ENCODE measurements at regions not wholly inside any gene's neighbourhood (a gene's known extent, or its start where the extent isn't known, plus 50 kb on each side); places are given as distances from the start of the nearest gene placed in this dataset.

DNA sequence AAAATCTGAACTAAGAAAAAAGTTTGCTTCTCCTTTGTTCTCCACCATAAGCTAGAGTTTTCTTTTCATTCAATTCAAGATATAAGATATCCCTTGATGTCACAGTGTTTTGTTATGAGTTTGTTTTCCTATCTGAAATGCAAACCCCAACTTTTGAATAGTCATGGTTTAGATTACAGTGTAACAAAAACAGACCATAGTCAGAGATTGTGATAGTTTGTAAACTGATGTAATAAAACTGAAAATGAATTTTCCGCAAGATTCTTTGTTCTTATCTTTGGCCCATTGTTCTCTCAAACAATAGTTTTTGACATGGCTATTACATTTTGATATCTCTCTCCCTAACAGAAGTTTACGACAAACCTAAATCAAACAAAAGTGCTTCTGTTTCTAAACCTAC lies 121.7 kb upstream of the GADL1 start:
- TF ChIP-seq, protein P1, sequence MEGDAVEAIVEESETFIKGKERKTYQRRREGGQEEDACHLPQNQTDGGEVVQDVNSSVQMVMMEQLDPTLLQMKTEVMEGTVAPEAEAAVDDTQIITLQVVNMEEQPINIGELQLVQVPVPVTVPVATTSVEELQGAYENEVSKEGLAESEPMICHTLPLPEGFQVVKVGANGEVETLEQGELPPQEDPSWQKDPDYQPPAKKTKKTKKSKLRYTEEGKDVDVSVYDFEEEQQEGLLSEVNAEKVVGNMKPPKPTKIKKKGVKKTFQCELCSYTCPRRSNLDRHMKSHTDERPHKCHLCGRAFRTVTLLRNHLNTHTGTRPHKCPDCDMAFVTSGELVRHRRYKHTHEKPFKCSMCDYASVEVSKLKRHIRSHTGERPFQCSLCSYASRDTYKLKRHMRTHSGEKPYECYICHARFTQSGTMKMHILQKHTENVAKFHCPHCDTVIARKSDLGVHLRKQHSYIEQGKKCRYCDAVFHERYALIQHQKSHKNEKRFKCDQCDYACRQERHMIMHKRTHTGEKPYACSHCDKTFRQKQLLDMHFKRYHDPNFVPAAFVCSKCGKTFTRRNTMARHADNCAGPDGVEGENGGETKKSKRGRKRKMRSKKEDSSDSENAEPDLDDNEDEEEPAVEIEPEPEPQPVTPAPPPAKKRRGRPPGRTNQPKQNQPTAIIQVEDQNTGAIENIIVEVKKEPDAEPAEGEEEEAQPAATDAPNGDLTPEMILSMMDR (conservative IDR thresholded peaks at IDR 0.05; ENCODE audit: low read depth, low read length): no peak
- Histone ChIP-seq H3K36me3 (ENCODE audit: insufficient read depth) (no peaks in the 10 kb centered on the region), H3K4me3 (IDR thresholded peaks at IDR 0.05; ENCODE audit: insufficient read depth, low read depth, low read length) (no peak overlapping the region), H3K79me2 (ENCODE audit: insufficient read depth, low read depth) (no peaks in the 10 kb centered on the region), H3K4me1 (ENCODE audit: low read depth, poor library complexity, severe bottlenecking) (no peaks in the 10 kb centered on the region), H3K4me2 (no peak overlapping the region), H3K27me3 (ENCODE audit: insufficient read depth, low read depth) (no peaks in the 10 kb centered on the region), H4K20me1 (ENCODE audit: insufficient read depth) (no peaks in the 10 kb centered on the region), H2AFZ (ENCODE audit: low read depth) (no peak overlapping the region), H3K27ac (no peak overlapping the region), H3K9ac (no peak overlapping the region)

DNA sequence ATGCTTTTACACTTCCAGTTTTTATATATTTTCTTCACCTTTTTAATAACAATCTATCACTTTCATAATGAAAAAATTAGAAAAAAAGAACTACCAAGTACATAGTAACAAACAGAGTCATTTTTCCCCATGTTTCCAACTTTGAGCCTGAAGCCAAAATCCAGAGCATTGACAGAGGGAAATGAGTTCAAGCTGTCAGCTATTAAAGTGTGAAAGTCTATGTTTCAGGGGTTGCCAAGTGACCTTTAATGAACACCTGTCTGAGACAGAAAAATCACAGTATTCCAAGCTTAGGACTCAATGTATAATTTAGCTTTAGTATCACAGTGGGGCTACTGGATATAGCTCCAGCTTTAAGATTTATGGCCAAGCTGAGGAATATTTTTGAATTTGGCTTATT lies 128.3 kb upstream of the GADL1 start:
- Histone ChIP-seq H3K79me2 (ENCODE audit: insufficient read depth, low read depth) (no peaks in the 10 kb centered on the region), H3K4me2 (no peak overlapping the region), H3K4me1 (ENCODE audit: low read depth, poor library complexity, severe bottlenecking) (no peaks in the 10 kb centered on the region), H3K27me3 (ENCODE audit: insufficient read depth, low read depth) (no peaks in the 10 kb centered on the region), H3K36me3 (ENCODE audit: insufficient read depth) (no peaks in the 10 kb centered on the region), H3K4me3 (IDR thresholded peaks at IDR 0.05; ENCODE audit: insufficient read depth, low read depth, low read length) (no peak overlapping the region), H4K20me1 (ENCODE audit: insufficient read depth) (no peaks in the 10 kb centered on the region), H3K27ac (no peak overlapping the region), H3K9ac (no peak overlapping the region), H2AFZ (ENCODE audit: low read depth) (no peak overlapping the region)
- TF ChIP-seq, protein P1 (conservative IDR thresholded peaks at IDR 0.05; ENCODE audit: low read depth, low read length): no peak

DNA sequence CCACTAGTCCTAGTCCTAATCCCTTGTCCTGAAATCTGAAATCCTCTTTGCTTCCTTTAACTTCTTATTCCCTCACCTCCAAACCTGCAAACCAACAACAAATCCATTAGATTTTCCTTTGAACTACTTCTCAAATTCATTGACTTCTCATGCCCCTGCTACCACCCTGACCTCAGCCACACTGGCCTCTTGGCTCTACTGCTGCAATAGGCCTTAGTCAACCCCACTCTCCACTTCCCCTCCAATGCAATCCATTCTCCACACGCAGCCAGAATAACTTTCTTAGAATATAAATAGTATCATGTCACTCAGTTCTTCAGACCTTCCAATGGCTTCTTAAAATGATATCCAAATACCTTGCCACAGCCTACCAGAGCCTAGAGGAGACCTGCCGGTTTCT lies 131.1 kb upstream of the GADL1 start:
- H3K4me3 ChIP-seq (IDR thresholded peaks at IDR 0.05; ENCODE audit: insufficient read depth, low read depth, low read length): no peak overlapping the region
- no peaks in the 10 kb centered on the region for H3K79me2 ChIP-seq (ENCODE audit: insufficient read depth, low read depth)
- H3K9ac ChIP-seq: no peak overlapping the region
- TF ChIP-seq, protein P1 (conservative IDR thresholded peaks at IDR 0.05; ENCODE audit: low read depth, low read length): no peak
- no peaks in the 10 kb centered on the region for H4K20me1 ChIP-seq (ENCODE audit: insufficient read depth)
- H3K27ac ChIP-seq: no peak overlapping the region
- no peaks in the 10 kb centered on the region for H3K27me3 ChIP-seq (ENCODE audit: insufficient read depth, low read depth)
- no peaks in the 10 kb centered on the region for H3K4me1 ChIP-seq (ENCODE audit: low read depth, poor library complexity, severe bottlenecking)
- no peak overlapping the region for H3K4me2 ChIP-seq
- no peaks in the 10 kb centered on the region for H3K36me3 ChIP-seq (ENCODE audit: insufficient read depth)
- no peak overlapping the region for H2AFZ ChIP-seq (ENCODE audit: low read depth)

DNA sequence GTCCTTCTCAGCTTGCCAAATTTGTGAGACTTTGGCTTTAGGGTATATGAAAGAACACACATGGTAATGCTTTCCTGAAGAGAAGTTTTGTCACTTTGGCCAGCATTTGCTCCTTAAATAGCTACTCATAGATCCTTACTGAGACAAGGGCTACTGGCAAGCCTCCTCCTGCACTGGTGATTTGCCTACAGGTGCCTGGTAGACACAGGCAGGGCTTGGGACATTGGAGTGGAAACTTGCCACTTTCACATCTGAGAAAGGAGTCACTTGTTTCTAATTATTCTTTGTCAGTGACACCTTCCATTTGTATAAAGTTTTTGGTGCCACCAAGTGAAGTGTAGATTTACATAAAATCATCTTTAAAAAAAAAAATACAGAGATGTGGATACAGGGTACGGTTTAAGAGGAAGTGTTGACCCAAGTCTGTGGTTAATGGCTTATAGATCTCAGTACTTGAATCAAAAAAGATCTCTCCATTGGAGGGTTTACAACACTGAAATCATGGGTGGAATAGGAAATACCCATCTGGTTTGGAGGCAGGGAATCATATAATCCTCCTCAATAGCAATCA lies 132.8 kb upstream of the GADL1 start:
- H3K27me3 ChIP-seq (ENCODE audit: insufficient read depth, low read depth): no peaks in the 10 kb centered on the region
- H3K79me2 ChIP-seq (ENCODE audit: insufficient read depth, low read depth): no peaks in the 10 kb centered on the region
- TF ChIP-seq, protein P1 (conservative IDR thresholded peaks at IDR 0.05; ENCODE audit: low read depth, low read length): no peak

More for the DNA sequence above, 132.8 kb upstream of the GADL1 start:
- H3K9ac ChIP-seq: no peak overlapping the region
- H3K27ac ChIP-seq: no peak overlapping the region
- no peak overlapping the region for H2AFZ ChIP-seq (ENCODE audit: low read depth)
- no peaks in the 10 kb centered on the region for H4K20me1 ChIP-seq (ENCODE audit: insufficient read depth)
- H3K4me1 ChIP-seq (ENCODE audit: low read depth, poor library complexity, severe bottlenecking): no peaks in the 10 kb centered on the region
- H3K36me3 ChIP-seq (ENCODE audit: insufficient read depth): no peaks in the 10 kb centered on the region
- H3K4me3 ChIP-seq (IDR thresholded peaks at IDR 0.05; ENCODE audit: insufficient read depth, low read depth, low read length): no peak overlapping the region
- H3K4me2 ChIP-seq: no peak overlapping the region
